SU-DHL-6 (cell line): ENCODE measurements at regions not wholly inside any gene's neighbourhood (a gene's known extent, or its start where the extent isn't known, plus 50 kb on each side); places are given as distances from the start of the nearest gene placed in this dataset.

Experiments used
- H2AFZ ChIP-seq: fragments of 200-600 bp; sonication (generic); 2 replicates; pipeline ENCODE4 v1.6.1; 2014; ENCODE audit warnings: low read depth, mild to moderate bottlenecking, moderate library complexity, mixed read lengths, antibody characterized with exemption, low read length; ENCODE audit not compliant: severe bottlenecking
- H3F3A ChIP-seq: fragments of 200-600 bp; shearing (Covaris generic); 2 replicates; pipeline ENCODE4 v1.6.0; 2016; ENCODE audit warnings: antibody characterized with exemption, mild to moderate bottlenecking; ENCODE audit not compliant: insufficient read depth
- H3K27ac ChIP-seq: fragments of 200-600 bp; sonication (generic); 2 replicates; pipeline ENCODE4 v1.5.1; 2016; ENCODE audit warnings: low read depth, mild to moderate bottlenecking, low read length, moderate library complexity, mixed read lengths
- H3K27me3 ChIP-seq: fragments of 200-600 bp; sonication (generic), shearing (Covaris generic); 2 replicates; pipeline ENCODE4 v1.6.0; 2014; ENCODE audit warnings: mild to moderate bottlenecking, low read length
- H3K36me3 ChIP-seq: fragments of 200-600 bp; sonication (generic); 2 replicates; pipeline ENCODE4 v1.6.1; 2014; ENCODE audit warnings: mild to moderate bottlenecking, low read length, mixed read lengths
- H3K4me2 ChIP-seq: fragments of 300-600, 200-600 bp; shearing (Covaris generic), sonication (generic); 2 replicates; pipeline ENCODE4 v1.6.0; 2014; ENCODE audit warnings: low read length, low read depth, mild to moderate bottlenecking; ENCODE audit not compliant: poor library complexity, severe bottlenecking
- H3K4me3 ChIP-seq: fragments of 200-600 bp; sonication (generic); 2 replicates; pipeline ENCODE4 v1.5.1; 2014; ENCODE audit warnings: antibody characterized with exemption, low read length, mild to moderate bottlenecking, mixed read lengths; ENCODE audit not compliant: insufficient read depth, poor library complexity, severe bottlenecking
- H3K79me2 ChIP-seq: fragments of 200-600 bp; sonication (generic); 2 replicates; pipeline ENCODE4 v1.6.1; 2014; ENCODE audit warnings: mild to moderate bottlenecking, low read length, moderate library complexity; ENCODE audit not compliant: insufficient read depth
- H3K9ac ChIP-seq: fragments of 200-600 bp; sonication (generic); 2 replicates; pipeline ENCODE4 v1.7.0; 2014; ENCODE audit warnings: mild to moderate bottlenecking, low read length
- H3K9me2 ChIP-seq: fragments of 200-600 bp; sonication (generic); replicated peaks from 2 replicates; pipeline ENCODE4 v1.6.1; 2014; ENCODE audit warnings: low read length; ENCODE audit not compliant: insufficient read depth
- H3K9me3 ChIP-seq: fragments of 200-600 bp; sonication (generic); 2 replicates; pipeline ENCODE4 v1.6.1; 2014; ENCODE audit warnings: low read length, mixed read lengths; ENCODE audit not compliant: insufficient read depth
- H4K20me1 ChIP-seq: fragments of 200-600 bp; sonication (generic); 2 replicates; pipeline ENCODE4 v1.6.1; 2014; ENCODE audit warnings: low read depth, mild to moderate bottlenecking, antibody characterized with exemption, low read length, moderate library complexity, mixed read lengths
- CTCF ChIP-seq: fragments of 200-600 bp; sonication (generic); IDR thresholded peaks from one replicate; pipeline ENCODE4 v1.5.1; 2017; ENCODE audit warnings: antibody characterized with exemption, mild to moderate bottlenecking, low read length, moderate library complexity; ENCODE audit not compliant: insufficient read depth, poor library complexity, severe bottlenecking
- EZH2phosphoT487 ChIP-seq: fragments of 200-600 bp; sonication (generic), shearing (Covaris generic); conservative IDR thresholded peaks from 2 replicates; pipeline ENCODE4 v1.6.1; 2018; ENCODE audit warnings: mild to moderate bottlenecking, antibody characterized with exemption, low read length, moderate library complexity, mixed read lengths

GRCh38 chr17:20925954-20926353 lies 116.9 kb downstream of the USP22 start:
- no peak overlapping the region for H3K9ac ChIP-seq
- H3F3A ChIP-seq = no peaks in the 10 kb centered on the region
- H2AFZ ChIP-seq = no peak overlapping the region
- H3K36me3 ChIP-seq = no peaks in the 10 kb centered on the region
- H3K27me3 ChIP-seq = no peaks in the 10 kb centered on the region
- H3K79me2 ChIP-seq = no peaks in the 10 kb centered on the region
- TF ChIP-seq EZH2phosphoT487 = no peak
- TF ChIP-seq CTCF = no peak
- H4K20me1 ChIP-seq = no peaks in the 10 kb centered on the region
- no peaks in the 10 kb centered on the region for H3K9me3 ChIP-seq
- H3K9me2 ChIP-seq = no peaks in the 10 kb centered on the region
- no peak overlapping the region for H3K4me2 ChIP-seq
- H3K4me3 ChIP-seq = no peak overlapping the region
- H3K27ac ChIP-seq = no peak overlapping the region

DNA sequence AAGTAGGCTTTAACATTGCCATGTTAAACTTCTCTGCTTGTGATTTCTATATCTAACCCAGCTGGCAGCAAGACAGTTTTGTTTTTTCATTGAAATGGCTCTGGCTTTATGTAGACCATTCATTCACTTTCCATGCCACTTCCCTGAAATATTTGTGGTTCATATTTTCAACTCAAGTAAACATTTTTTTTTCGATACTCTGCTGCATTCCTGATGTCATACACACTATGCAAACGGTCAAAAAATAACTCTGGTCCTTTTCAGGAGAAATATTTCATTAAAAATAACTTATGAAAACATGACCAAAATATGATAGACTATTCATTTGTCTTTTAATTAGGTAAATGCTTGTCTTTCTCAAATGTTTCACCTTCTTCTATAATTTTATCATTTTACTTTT lies 116.3 kb downstream of the USP22 start:
- Histone ChIP-seq H3K9ac (no peak overlapping the region), H3K9me3 (no peaks in the 10 kb centered on the region), H3K9me2 (no peaks in the 10 kb centered on the region), H3K4me2 (no peak overlapping the region), H3K36me3 (no peaks in the 10 kb centered on the region), H4K20me1 (no peaks in the 10 kb centered on the region), H3K4me3 (no peak overlapping the region), H3F3A (no peaks in the 10 kb centered on the region), H3K27ac (no peak overlapping the region), H3K79me2 (no peaks in the 10 kb centered on the region), H3K27me3 (no peaks in the 10 kb centered on the region), H2AFZ (no peak overlapping the region)
- TF ChIP-seq CTCF = no peak
- no peak for TF ChIP-seq EZH2phosphoT487

- no peak overlapping the region for H2AFZ ChIP-seq
- H3K9me2 ChIP-seq = no peaks in the 10 kb centered on the region
- H4K20me1 ChIP-seq = no peaks in the 10 kb centered on the region
- no peaks in the 10 kb centered on the region for H3K36me3 ChIP-seq
- no peaks in the 10 kb centered on the region for H3K27me3 ChIP-seq
- H3K4me2 ChIP-seq = no peak overlapping the region
- no peak overlapping the region for H3K9ac ChIP-seq
- H3K9me3 ChIP-seq = no peaks in the 10 kb centered on the region
- no peak overlapping the region for H3K27ac ChIP-seq
- H3K4me3 ChIP-seq = no peak overlapping the region
- TF ChIP-seq CTCF (no peak), EZH2phosphoT487 (no peak)
- H3K79me2 ChIP-seq = no peaks in the 10 kb centered on the region
- H3F3A ChIP-seq = no peaks in the 10 kb centered on the region
Measured at GRCh38 chr17:20927308-20927977, 115.4 kb downstream of the USP22 start.
